ENCODE measurements at regions not wholly inside any gene's neighbourhood (a gene's known extent, or its start where the extent isn't known, plus 50 kb on each side); places are given as distances from the start of the nearest gene placed in this dataset.

DNA sequence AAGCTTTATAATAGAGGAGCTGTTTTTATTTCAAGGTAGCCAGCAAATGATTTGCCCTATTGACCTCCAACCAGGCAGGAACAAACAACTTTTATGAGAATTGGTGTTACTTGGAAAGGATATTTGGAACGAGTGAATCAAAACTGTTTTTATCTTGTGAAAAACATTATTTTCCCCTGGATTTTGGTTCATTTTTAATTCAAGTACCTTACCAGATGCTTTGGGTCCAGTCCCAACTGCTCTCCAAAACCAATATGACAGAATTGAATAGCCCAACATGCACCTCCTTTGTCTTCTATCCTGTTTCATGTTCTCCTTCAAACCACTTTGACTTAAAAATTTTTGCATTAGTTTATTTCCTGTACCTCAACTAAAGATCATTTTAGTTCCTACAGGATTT is 178.6 kb upstream of the RBMS1 start:
- DNase-seq (ENCODE audit: low read depth in 2 of 2), result no peak

DNA sequence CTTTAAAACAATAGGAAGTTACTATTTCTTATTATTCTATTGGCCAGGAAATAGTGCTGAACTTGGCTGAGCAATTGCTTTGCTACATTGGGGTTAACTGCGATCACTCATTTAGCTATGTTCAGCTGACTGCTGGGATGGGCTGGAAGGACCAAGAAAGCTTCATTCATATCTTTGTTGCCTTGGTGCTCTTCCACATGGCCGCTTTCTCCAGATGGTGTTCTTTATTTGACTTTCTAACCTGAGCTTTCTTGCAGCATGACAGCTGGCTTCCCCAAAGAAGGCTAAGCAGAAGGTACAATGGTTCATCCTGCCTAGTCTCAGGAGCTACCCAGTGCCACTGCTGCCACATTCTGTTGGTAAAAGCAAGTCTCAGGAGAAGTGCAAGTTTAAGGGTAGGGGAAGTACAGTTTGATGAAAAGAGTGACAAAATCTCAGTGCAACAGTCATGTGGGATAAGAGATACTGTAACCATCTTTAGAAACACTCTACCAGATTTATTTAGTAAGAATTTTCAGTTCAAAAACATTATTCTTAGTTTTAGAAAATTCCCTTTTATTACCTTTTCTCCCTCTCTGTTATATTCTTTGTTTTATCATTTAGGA is 180.6 kb upstream of the RBMS1 start:
- DNase-seq (ENCODE audit: low read depth in 2 of 2), result no peak

DNA sequence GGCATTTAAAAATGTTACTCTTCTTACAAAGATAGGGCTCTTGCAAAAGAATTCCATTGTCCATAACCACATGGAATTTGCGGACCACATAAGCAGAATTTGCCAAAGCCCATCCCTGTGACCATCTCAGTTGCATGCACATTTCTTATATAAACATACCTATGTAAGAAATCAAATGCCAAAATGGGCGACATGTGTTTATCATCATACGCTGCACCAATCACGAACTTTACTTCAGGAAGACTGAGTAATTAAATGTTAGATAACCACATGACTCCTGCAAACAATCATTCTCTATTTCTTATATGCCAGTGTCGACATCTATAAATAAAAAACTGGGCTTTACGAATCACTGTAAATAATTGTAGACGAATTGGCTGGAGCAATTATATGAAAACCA is 186.1 kb upstream of the RBMS1 start:
- no peak for DNase-seq (ENCODE audit: low read depth in 2 of 2)

DNA sequence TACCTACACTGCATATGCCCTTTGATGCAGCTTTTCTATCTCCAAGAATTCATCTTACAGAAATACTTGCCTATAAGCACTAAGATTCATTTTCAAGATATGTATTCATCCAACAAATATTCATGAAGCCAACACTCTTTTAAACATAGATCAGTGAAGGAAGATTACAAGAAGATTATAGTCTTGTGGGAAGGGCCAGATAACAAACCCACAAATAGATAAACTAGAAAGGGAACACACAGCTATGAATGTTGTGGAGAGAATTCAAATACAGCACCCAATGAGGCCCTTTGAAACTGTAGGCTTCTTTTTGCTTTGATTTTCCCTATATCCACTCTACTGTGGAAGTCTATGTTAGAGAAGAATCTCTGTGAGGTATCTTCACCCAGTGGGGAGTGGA is 186.7 kb upstream of the RBMS1 start:
- DNase-seq (ENCODE audit: low read depth in 2 of 2), result no peak

DNA sequence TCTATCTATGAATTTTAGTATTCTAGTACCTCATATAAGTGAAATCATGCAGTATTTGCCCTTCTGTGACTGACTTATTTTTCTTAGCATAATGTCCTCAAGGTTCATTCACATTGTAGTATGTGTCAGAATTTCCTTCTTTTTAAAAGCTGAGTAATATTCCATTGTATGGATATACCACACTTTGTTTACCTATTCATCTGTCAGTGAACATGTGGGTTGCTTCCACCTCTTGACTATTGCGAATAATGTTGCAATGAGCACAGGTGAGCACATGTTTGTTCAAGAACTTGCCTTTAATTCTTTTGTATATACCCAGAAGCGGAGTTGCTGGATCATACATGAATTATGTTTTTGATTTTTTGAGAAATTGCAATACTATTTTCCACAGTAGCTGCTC is 187.4 kb upstream of the RBMS1 start:
- no peak for DNase-seq (ENCODE audit: low read depth in 2 of 2)

DNA sequence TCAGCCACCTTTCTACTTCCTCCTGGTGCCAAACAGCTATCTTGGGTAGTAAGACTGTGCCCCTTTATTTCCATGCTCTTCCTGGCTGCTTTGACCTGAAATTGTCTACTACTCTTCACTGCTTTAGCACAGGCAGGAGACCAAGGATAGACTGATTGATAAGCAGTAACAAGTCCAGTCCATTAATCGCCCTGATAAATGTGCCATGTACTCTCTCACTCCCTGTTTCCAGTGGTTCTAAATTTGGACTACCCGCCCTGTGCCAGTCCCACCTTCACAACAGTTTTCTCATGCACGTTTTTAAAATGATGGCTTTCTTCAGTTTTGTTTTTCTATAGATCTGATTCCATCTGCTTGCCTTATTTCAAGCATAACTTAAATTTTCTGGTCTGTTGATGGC is 189.6 kb upstream of the RBMS1 start:
- no peak for DNase-seq (ENCODE audit: low read depth in 2 of 2)

DNA sequence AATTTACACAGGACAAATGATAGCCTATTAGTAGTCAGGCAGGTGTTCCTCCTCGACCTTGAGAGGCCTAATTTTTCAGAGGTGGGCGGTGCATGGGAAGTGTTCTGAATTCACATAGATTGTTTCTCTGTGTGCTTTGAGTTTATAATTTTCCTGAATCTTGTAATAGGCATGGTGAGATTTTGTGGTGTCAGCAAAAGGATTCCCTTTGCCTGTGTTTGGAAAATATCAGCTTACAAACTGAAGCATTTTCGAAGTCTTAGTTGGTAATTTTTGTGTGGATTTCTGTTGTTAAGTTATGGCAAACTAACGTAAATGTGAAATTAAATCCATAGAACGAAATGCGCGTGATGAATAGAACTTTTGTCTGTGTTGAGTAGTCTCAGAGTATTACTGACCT is 194.0 kb upstream of the RBMS1 start:
- no peak for DNase-seq (ENCODE audit: low read depth in 2 of 2)

DNA sequence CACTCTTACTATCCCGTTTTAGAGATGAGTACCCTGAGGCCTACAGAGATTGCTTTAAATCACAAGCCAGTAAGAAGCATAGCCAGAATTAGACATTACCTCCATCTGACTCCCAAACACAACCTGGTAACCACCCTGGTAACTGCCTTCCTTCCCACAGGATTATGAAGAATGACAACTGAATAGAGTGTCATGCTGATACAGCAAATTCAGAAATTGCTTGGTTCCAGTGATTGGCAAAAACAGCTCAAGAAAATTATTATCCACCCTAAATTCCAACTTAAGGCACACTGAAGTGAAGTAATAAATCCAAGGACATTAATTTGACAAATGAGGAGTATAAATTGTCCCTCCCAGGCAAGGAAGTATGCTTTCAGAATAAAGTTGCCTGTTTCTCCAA is 195.8 kb upstream of the RBMS1 start:
- no peak for DNase-seq (ENCODE audit: low read depth in 2 of 2)

DNA sequence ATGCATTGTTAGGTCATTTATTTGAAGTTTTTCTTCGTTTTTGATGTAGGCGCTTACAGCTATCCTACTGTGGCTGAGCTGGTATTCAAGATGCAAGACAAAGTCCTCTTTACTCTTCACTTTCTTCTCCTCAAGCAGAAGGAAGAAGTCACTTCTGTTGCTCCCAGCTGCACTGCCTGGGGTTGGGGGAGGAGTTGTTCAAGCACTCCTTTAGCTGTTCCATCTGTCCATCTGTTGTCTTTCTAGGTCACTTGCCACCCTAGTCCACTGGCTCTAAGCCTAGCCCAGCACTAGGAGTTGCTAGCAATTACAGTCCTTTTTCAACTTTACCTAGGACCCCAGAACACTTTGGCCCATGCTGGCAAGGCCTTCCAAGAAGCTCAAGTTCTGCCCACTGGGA is 200.6 kb upstream of the RBMS1 start:
- DNase-seq (ENCODE audit: low read depth in 2 of 2), result no peak

DNA sequence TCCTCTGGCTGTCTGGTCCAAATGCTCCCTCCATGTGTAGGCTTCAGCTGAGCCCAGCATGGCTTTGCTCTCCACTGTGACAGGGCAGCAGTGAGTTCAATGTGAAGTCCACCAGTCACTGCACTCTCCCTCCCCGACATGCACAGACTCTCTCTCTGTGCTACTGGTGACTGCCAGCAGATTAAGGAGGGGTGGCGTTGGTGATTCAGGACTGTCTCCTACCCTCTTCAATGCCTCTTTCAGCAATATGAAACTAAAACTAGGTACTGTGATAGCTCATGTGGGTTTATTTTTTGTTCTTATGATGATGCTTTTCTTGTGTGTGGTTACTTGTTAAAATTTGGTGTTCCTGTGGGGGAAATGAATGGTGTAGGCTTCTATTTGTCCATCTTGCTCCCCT is 201.0 kb upstream of the RBMS1 start:
- DNase-seq (ENCODE audit: low read depth in 2 of 2), result no peak

DNA sequence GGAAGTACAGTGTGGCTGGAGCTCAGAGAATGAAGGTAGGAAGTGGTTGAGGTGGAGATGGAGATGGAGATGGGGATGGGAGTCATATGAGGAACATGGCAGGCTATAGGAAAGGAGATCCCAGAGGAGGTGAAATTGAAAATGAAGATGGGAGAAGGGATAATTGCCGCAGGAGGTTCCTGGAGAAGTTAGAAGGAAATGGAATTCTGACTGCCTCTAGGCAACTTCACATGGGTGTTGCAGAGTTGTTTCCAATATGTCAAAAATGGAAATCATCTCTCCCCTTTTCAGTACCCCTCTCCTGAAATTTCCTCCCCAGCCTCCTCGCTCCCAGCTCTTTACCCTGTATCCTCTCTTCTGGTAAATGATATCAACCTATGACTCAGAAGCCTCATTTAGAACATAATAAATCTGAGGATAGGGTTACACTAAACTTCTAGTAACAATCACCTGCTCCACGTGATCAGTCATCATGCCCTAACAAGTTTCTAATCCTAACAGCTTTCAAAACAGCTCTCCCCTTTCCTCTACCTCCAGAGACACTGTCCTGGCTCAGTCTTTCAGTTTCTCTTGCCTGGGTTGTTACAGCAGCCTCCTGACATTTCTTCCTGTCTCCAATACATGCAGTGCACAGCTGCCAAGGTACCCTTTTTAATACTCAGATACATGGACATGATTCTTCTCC is 201.9 kb upstream of the RBMS1 start:
- no peak for DNase-seq (ENCODE audit: low read depth in 2 of 2)

DNA sequence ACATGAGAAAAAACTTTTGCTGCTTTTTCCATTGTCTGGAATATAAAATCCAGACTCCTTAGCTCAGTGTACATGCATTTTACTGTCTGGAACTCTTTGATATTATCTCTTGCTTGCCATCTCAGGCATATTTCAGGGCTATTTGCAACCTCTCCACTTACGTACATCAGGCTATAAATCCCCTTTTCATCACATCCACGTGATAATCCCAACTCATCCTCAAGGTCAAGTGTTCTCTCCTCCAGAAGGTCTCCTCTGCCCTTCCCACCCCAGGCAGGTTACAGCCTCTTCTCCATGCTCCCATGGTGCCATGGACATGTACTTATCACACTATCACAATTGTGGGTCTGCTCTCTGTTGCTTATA is 202.5 kb upstream of the RBMS1 start:
- DNase-seq (ENCODE audit: low read depth in 2 of 2), result no peak

DNA sequence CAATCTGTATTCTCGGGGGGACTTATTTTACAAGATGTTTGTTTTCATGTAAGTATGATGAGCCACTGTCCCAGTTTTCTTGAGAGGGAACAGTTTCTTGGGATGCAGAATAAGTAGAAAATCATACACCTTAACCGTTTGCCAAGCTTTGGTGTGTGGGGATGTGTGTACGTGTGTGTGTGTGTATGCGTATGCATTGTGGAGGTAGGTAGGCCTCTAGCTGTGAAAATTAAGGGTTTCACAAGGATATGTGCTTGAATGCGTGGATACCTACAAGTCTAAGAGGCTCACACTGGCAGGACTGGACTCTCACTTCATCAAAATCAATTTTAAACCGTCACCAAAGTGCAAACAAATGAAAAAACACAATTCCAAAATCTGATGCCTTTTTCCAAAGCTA is 204.2 kb upstream of the RBMS1 start:
- no peak for DNase-seq (ENCODE audit: low read depth in 2 of 2)

DNA sequence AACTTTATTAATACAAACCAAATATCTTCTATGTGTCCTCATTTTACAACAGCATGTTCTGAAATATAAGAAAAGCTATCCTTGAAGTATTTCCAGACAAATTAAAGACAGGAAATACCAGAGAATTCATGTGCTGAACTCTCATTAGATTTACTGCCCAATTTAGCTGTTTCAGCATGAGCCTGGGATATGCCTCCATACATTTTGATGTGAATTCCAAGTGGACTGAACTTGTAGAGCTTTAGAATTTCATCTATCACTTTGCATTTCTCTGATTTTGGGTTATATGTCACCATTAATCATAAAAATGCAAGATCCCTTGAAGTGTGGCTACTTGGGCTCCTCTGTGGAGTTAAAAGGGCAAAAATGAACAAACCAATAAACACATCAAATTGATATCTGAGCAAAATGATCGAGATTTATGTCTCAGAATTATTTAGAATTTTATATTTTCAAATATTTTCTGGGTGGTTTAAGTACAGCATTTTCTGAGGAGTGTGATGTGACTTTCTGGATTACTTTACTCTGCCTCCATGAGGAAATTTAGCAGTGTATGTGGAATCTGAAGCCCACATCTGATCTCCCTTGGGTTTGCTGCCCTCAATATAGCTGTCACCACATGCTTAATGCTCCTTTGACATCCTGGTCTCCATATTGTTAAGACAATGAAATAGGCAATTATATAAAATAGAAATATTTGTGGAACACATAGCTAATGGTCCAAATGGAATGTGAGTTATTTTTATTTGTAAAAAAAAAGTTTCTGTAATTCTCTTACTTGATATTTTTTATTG is 206.6 kb upstream of the RBMS1 start:
- DNase-seq (ENCODE audit: low read depth in 2 of 2), result no peak

DNA sequence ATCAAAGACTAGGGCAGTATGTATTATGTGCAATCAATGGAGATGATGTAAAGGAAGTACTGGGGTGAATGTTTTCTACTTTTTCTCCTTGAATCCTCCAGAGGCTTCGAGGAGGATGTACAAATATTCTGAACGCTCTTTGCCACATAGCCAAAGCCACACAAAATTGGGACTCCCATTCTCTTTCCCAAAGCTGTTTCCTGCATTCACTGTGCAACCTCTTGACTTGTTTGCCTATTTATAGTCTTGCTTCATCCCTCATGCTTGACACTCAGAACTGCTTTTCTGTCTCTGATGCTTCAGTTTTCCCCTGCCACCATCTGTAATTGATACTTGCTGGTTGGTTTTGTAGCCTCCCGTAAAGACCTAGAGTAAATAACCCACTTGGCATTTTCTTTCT is 208.2 kb upstream of the RBMS1 start:
- no peak for DNase-seq (ENCODE audit: low read depth in 2 of 2)

DNA sequence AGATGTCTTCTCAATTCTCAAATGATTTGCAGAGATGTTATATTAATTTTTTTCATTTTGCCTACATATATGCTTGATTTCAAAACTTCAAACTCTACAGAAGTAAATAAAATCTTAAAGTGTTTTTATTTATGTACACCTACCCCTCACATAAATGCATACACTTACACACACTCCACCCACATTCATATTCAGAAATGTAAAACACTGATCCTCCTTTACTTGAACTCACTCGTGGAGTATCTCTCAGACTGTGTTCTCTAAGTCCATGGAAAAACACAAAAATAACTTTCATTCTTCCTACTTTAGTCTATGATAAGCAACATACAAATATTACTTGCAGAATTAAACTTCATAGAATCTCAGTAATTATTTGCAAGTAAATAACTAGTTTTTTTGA is 209.1 kb upstream of the RBMS1 start:
- no peak for DNase-seq (ENCODE audit: low read depth in 2 of 2)

DNA sequence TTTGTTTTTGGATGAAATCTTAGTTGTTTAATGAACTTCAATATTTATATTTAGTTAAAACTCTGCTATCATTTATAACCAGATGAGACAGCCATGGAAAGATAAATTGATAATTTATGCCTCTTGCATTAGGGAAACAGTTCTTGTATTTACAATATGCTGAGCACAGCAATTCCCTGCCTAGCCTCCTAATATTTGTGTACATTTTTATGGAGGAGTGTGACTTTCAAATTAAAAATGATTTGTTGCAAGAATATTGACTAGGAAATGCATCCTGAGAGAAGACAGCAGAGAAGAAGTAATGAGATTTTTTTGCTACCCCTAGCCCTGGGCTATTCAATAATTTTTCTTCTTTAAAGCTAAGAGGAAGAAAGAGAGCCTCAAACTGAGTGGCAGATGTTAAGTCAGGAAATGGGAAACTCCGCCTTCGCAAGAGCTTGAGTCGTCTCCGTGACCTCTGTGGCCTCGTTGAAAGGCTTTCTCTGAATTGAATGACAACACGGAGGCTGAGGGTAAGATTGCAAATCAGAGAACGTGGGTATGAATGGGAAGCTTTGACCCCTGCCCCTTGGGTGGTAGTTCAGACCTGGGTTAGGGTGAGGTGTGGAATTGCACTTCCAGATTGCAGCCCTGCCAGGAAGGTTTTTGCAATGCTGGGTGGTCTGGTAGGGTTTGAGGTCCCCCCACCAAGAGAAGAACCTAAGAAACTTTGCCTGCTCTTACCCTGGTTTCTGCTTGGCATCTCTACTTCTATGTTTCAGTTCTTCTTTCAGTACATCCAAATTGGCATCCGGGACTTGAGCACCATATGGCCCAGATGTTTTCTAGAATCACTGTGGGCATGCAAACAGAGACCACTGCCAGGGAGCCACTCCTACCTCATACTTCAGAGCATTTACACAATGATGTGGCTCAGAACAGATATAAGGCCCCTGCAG is 210.3 kb upstream of the RBMS1 start:
- DNase-seq (ENCODE audit: low read depth in 2 of 2), result no peak

DNA sequence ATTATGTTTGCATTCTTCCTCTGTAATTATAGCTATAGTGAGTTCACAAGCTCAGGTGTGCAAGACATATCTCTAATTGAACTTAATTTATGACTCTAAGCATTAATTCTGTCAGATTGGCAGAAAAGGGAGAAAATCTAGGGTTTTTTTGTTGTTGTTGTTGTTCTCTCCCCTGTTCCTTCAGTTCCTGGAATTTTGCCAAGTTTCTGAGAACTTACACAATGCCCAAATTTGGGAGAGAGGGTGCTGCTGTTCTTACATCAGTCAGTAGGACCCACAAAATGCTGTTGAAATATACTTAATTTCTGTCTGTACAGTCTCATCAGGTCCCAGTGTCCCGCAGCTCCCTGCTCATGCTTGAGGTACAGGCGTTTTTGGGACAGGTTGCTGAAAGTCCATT is 221.8 kb upstream of the RBMS1 start:
- DNase-seq (ENCODE audit: low read depth in 2 of 2), result no peak

DNA sequence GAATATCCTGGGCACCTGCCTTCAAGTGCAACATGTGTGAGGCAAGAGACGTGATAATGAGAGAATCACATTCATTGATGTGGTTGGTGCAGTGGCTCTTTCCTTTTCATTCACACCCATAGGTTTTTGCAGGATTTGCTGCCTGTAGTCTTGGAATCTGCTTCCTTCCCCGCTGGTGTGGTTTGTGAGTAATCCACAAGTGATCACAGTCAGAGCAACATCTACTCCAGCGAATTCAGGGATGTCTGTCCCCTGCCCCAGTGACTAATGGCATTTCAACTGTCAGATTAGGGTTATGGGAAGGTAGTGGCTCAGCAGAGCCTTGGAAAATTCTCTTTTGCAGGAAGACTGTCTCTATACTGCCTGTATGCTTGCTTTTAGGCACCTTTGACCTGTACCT is 225.5 kb upstream of the RBMS1 start:
- DNase-seq (ENCODE audit: low read depth in 2 of 2), result no peak

DNA sequence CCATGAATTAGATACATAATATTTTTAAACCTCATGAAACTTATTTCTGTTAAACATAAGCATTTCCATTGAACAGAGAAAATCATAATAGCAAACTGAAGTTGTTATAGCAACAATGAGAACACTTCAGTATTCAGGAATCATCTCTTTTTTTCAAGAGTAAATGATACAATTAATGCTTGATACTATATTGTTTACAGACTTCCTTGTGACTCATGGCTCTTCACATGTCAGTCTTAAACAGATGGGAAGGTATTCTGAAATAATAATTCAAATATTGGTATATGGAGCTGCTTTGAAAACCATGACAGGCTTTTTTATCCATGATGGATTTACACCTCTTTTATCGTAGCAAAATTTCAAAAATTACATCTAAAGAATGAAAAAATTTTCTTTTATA is 226.5 kb upstream of the RBMS1 start:
- DNase-seq (ENCODE audit: low read depth in 2 of 2), result no peak

DNA sequence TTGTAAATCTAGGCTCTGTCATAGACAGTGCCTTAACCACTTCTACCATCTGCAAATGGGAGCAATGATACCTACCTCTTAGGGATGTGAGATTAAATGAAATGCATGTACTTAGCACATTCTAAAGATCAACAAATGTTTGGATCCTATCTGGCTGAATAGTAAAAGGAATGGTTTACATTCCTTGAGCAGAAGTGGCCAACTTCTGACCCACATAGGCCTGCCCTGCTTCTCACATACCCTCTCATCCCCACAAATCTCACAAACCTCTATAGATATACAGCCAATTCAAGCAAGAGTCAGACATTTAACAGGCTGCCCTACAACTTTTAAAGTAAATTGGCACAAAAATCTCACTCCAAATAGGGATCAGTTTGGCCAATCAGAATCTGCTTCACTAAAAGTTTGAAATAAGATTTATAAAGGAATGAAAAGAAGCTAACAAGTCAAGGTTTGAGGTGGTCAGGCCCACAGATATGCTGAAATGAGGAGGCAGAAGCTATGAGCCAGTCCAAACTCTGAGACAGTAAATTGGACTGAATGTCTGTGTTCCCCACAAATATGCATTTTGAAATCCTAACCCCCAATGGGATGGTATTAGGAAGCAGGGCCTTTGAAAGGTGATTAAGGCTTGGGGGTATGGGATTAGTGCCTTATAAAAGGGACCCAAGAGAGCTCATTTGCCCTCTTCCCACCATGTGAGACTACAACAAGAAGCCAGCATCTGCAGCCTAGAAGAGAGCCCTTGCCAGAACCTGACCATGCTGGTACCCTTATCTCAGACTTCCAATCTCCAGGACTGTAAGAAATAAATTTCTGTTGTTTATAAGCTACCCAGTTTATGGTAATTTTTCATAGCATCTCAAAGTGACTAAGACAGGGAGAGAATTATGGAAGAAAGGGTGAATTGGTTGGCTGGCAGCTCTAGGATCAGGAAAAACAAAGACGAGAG is 227.8 kb upstream of the RBMS1 start:
- no peak for DNase-seq (ENCODE audit: low read depth in 2 of 2)
